AG20443 (cell line): ENCODE measurements at regions not wholly inside any gene's neighbourhood (a gene's known extent, or its start where the extent isn't known, plus 50 kb on each side); places are given as distances from the start of the nearest gene placed in this dataset.
A peak's percentile ranks its signal among the peaks of the same experiment; 100 is the strongest.

Experiments
- DNase-seq: peaks from one replicate; pipeline ENCODE4 v3.0.0; 2012; ENCODE audit warnings: low spot score, mixed read lengths

DNA sequence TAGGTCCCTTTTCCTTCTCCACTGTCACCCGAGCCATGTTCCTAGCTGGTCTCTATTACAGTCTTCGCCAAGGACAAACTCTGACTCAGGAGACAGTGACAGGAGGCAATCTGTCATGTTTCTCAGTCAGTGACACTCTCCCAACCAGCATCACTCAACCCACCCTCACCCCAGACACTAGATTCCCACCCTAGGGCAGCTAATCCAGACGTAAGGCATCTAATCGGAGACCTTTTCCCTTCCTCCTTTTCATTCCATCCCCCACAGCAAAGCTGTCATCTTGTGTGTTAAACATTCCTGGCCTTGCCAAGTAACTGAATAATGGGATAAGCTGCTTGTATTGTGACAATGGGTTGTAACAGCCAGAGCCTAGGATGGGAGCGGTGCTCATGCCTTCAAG, 95.2 kb downstream of the SNX18 start:
- no peak for DNase-seq

DNA sequence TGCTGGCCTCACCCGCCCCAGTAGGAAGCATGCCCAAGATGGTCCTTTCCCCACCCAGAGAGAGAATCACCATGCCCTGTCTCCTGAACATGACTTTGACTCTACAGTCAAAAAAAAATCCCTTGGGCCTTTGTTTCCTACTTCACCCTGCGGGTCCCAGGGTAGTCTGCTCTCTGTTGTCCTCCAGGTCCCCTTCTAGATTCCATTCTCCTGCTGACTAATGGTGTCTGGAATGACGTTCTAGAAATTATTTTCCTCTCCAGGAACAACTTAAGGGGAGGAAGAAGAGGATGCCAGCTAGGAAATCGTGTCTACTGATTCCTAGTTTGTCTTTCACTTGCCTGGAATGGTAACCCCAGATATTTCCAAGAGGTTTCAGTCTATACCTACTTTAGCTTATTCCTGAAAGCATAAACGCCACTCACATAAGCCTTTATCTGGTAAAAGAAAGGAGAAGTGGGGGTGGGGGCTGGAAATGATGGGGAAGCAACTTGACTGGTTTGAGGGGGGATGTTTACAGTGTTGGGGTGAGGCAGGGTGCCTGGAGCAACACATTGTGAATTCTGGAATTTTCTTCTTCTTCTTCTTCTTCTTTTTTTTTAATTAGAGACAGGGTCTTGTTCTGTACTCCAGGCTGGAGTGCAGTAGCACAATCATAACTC, 93.9 kb downstream of the SNX18 start:
- peak; percentile 52 for DNase-seq

DNA sequence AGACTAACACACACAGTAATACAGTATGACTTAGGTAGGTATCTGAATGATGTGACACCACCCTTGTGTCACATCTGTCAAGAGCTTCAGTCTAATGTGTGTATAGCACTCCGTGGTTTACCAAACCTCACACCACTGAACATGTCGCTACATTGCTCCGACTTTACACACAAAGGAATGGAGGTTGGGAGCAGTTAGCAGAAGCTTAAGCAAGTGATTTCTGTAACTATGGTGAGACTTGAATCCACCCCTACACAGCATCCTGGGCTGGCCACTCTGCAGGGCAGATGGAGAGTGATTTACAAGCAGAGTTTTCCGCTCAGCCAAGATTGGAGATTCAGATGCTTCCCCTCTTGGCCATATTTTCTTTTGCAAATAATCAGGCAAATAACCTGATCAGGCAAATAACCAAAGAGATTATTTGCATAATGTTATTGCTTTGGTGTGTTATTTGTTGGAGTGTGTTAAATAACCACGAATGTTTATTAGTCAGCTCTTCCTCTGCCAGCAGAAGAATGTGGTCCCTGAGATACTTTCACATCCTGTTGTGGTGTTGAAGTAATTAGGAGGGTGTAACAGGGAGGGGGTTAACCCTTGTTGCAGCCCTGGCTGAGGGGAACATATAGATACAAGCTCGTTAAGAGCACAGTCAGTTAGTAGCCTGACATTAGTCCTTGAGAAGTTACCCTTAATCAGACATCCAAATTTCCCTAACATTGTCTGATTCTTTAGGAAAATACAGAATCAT, 92.8 kb downstream of the SNX18 start:
- DNase-seq: peak; percentile 65

DNA sequence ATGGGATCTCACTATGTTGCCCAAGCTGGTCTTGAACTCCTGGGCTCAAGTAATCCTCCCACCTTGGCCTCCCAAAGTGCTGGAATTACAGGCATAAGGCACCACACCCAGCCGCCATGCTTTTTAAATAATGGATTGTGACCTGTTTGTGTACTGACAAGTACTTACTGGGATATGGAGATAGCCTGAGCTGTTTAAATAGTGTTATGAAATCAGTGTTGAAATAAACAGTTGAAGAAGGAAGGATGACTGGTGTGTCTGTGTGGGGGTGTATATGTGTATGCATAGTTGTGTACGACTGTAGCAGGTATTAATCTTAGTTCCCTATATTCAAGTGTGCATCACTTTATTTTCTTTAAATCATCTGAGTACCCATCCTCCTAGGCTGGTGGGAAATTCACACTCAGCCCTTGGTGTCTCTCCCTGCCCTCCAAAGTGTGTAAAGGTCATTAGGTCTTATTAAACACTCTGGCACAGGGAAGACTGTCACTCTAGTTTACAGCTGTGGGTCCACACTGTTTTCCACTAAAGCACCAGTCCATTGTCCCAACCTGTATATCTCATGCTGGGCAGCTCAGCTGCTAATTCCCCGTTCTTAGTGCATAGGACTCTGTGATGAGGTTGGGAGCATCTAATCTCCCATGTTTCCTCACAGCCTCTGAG, 91.0 kb downstream of the SNX18 start:
- no peak for DNase-seq

DNA sequence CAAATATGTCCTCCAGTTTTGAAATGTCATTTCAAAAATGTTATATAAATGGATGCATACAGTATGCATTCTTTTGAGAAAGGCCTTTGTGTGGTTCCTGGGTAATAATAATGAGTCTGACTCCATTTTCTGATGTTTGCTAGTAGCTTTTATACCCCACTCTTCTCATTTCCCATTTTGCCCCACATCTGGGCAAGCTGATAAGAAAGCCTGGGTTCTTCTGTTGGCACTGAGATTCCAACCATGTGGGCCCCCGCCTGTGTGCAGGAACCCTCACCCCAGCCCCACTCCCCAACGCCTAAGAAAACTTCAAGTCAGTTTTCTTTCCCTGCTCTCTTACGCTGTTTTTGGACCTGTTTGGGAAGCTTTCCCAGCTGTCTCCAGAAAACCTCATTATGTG, 89.4 kb downstream of the SNX18 start:
- DNase-seq: no peak

DNA sequence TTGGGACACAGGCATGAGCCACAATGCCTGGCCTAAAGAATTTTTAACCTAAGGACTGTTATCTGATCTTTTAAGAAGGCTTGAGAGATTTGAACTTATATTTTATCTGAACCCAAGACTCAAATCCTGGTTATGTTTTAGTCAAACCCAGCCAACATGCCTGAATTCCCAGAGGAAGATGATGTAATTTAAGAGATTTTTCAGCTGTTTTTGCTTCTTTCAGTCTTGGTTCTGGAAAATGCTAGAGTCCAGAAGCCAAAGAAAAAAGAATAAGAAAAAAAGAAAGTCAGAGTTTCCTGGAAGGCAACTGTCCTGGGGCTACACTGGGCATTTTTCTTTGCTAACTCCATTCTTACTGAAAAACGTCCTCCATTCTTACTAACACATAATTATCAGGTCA, 85.8 kb downstream of the SNX18 start:
- peak; percentile 24 for DNase-seq

DNA sequence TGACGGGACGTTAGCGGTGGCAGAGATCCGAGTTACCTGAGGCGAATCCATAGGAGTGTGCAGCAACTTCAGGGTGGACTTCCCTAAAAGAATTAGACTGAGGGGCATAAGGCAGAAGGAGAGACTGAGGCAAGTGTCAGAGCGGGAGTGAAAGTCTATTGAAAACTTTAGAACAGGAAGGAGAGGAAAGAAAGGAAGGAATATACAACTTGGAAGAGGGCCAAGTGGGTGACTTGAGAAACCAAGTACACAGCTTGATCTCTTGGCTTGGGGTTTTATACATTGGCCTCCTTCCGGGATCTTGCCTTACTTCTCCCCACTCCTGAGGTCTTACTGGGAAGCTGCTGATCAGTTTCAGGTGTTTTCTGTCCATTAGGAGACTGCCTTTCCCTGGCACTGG, 84.9 kb downstream of the SNX18 start:
- no peak for DNase-seq

DNA sequence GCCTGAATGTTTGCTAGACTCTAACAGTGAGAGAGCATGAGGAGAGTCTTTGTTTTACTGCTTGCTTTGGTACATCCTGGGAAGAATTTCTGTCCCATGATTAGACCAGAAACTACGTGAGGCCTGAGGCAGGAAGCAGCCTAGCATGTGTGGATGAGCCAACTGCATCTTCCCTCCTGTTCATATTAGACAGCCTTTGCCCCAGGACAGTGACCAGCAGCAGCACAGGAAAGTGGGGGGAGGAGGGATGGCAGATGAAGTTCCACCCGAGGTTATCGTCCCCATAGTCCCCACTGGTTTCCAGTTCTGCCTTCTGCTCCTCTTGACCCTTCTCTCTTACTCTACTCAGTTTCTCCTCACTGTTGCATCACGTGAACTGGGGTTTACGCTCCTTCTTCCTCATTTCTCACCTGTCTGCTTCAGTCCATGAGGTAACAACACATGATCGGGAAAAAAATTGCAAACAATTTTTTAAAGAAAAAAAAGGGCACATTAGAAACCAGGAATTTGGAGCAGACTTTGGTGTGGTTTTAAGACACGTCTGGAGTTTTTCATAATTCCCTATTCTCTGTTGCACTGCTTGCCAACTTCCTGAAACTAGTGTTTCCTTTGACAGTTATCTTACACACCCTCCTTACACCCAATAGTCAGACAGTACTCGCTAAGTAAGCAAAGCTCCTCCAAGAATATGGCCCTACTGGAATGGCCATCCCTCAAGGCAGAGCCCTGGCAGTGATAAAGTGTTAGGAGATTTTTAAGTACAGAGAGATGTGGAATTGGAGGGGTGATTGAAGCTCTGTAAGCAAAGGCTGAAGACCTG, 84.1 kb downstream of the SNX18 start:
- no peak for DNase-seq
